HG03439 (cell line): ENCODE measurements at regions not wholly inside any gene's neighbourhood (a gene's known extent, or its start where the extent isn't known, plus 50 kb on each side); places are given as distances from the start of the nearest gene placed in this dataset.

Experiments
- ATAC-seq: cut with Tn5 transposase; IDR thresholded peaks from one replicate; pipeline ENCODE4 v1.9.1; 2021; ENCODE audit warnings: mild to moderate bottlenecking, moderate library complexity; ENCODE audit not compliant: unreplicated experiment

- ATAC-seq: no peak
Observed at GRCh38 chr3:181764544-181764943, 52.8 kb downstream of the SOX2 start.

- no peak for ATAC-seq
Observed at GRCh38 chr3:181770296-181770695, 58.6 kb downstream of the SOX2 start.

- ATAC-seq: no peak
Observed at GRCh38 chr3:181771120-181771519, 59.4 kb downstream of the SOX2 start.

- no peak for ATAC-seq
Observed at GRCh38 chr3:181772166-181772565, 60.4 kb downstream of the SOX2 start.

- no peak for ATAC-seq
Observed at GRCh38 chr3:181773921-181774320, 62.2 kb downstream of the SOX2 start.

GRCh38 chr3:181782306-181782954, 70.7 kb downstream of the SOX2 start:
- no peak for ATAC-seq

- no peak for ATAC-seq
Observed at GRCh38 chr3:181790561-181790960, 78.8 kb downstream of the SOX2 start.

- ATAC-seq: no peak
Observed at GRCh38 chr3:181791056-181791955, 79.6 kb downstream of the SOX2 start.

GRCh38 chr3:181793006-181793405, 81.3 kb downstream of the SOX2 start:
- no peak for ATAC-seq

GRCh38 chr3:181794011-181794790, 82.5 kb downstream of the SOX2 start:
- ATAC-seq: no peak

- no peak for ATAC-seq
Observed at GRCh38 chr3:181796641-181797040, 84.9 kb downstream of the SOX2 start.

- ATAC-seq: no peak
Observed at GRCh38 chr3:181797431-181797830, 85.7 kb downstream of the SOX2 start.

GRCh38 chr3:181805703-181806102, 94.0 kb downstream of the SOX2 start:
- ATAC-seq: no peak

GRCh38 chr3:181808053-181808452, 96.3 kb downstream of the SOX2 start:
- no peak for ATAC-seq

- no peak for ATAC-seq
Observed at GRCh38 chr3:181823716-181824115, 112.0 kb downstream of the SOX2 start.

GRCh38 chr3:181824961-181825360, 113.2 kb downstream of the SOX2 start:
- ATAC-seq: no peak

GRCh38 chr3:181839039-181839915, 127.6 kb downstream of the SOX2 start:
- ATAC-seq: no peak

GRCh38 chr3:181839916-181840297, 128.2 kb downstream of the SOX2 start:
- no peak for ATAC-seq

GRCh38 chr3:181844211-181844610, 132.5 kb downstream of the SOX2 start:
- ATAC-seq: no peak

GRCh38 chr3:181847276-181847675, 135.6 kb downstream of the SOX2 start:
- ATAC-seq: no peak

- no peak for ATAC-seq
Observed at GRCh38 chr3:181851063-181851462, 139.3 kb downstream of the SOX2 start.
